WTC11 (cell line): ENCODE measurements at regions not wholly inside any gene's neighbourhood (a gene's known extent, or its start where the extent isn't known, plus 50 kb on each side); places are given as distances from the start of the nearest gene placed in this dataset.

Experiments used
- ATAC-seq: fragments of 200-7000 bp; cut with Tn5 transposase; 2 replicates; pipeline ENCODE4 v1.10.0; 2021; ENCODE audit warnings: mild to moderate bottlenecking, moderate library complexity
- CTCF ChIA-PET: fragments of 300-600 bp; sonication (Branson Sonifier 250); formaldehyde crosslinking; loops from one replicate; lab custom pipeline; 2021; ENCODE audit warnings: antibody characterized with exemption; lab: Charles Lee
- POLR2A ChIA-PET: fragments of 350-600 bp; sonication (Branson Sonifier 250); formaldehyde crosslinking; loops from one replicate; lab custom pipeline; 2021; ENCODE audit warnings: antibody characterized with exemption; lab: Charles Lee
- DNase-seq: peaks from one replicate; pipeline ENCODE4 v3.0.0; 2021; ENCODE audit warnings: low spot score
- H3K27ac Mint-ChIP-seq: 2 replicates; pipeline ENCODE4 v1.8.0; 2021; ENCODE audit warnings: mixed read lengths
- H3K27me3 Mint-ChIP-seq: 2 replicates; pipeline ENCODE4 v1.8.0; 2021; ENCODE audit warnings: low read depth, mild to moderate bottlenecking, moderate library complexity, mixed read lengths
- H3K36me3 Mint-ChIP-seq: 2 replicates; pipeline ENCODE4 v1.8.0; 2021; ENCODE audit warnings: mixed read lengths
- H3K4me1 Mint-ChIP-seq: 2 replicates; pipeline ENCODE4 v1.8.0; 2022; ENCODE audit warnings: mixed read lengths
- H3K4me3 Mint-ChIP-seq: 2 replicates; pipeline ENCODE4 v1.8.0; 2021; ENCODE audit warnings: mild to moderate bottlenecking, moderate library complexity, mixed read lengths
- H3K9me3 Mint-ChIP-seq: 2 replicates; pipeline ENCODE4 v1.8.0; 2021; ENCODE audit warnings: mixed read lengths
- ATF2 ChIP-seq: sonication (generic); formaldehyde crosslinking; IDR thresholded peaks from 2 replicates; pipeline ENCODE4 v1.8.1; 2022; ENCODE audit warnings: low read depth, missing genetic modification reagents, borderline replicate concordance
- CBFB ChIP-seq: sonication (generic); formaldehyde crosslinking; IDR thresholded peaks from 2 replicates; pipeline ENCODE4 v1.8.1; 2022; ENCODE audit warnings: mild to moderate bottlenecking, low read depth, missing genetic modification reagents
- CREB1 ChIP-seq: sonication (generic); formaldehyde crosslinking; IDR thresholded peaks from 2 replicates; pipeline ENCODE4 v1.8.0; 2023; ENCODE audit warnings: mild to moderate bottlenecking, missing genetic modification reagents
- ERG ChIP-seq: fragments of 250-450 bp; sonication (Bioruptor Pico); IDR thresholded peaks from 2 replicates; pipeline ENCODE4 v1.8.0; 2021; ENCODE audit warnings: mild to moderate bottlenecking
- ESRRA ChIP-seq: sonication (generic); formaldehyde crosslinking; IDR thresholded peaks from 2 replicates; pipeline ENCODE4 v1.8.1; 2022; ENCODE audit warnings: mild to moderate bottlenecking, missing genetic modification reagents, borderline replicate concordance
- ETV6 ChIP-seq: sonication (generic); formaldehyde crosslinking; IDR thresholded peaks from 2 replicates; pipeline ENCODE4 v1.8.1; 2022; ENCODE audit warnings: mild to moderate bottlenecking, missing genetic modification reagents
- FOXJ3 ChIP-seq: sonication (generic); formaldehyde crosslinking; IDR thresholded peaks from 2 replicates; pipeline ENCODE4 v1.9.0; 2021; ENCODE audit warnings: missing genetic modification reagents, mild to moderate bottlenecking, borderline replicate concordance
- FOXK1 ChIP-seq: sonication (generic); formaldehyde crosslinking; IDR thresholded peaks from 2 replicates; pipeline ENCODE4 v1.8.0; 2022; ENCODE audit warnings: mild to moderate bottlenecking, moderate library complexity, missing genetic modification reagents
- GTF2I ChIP-seq: fragments of 250-450 bp; sonication (Bioruptor Pico); conservative IDR thresholded peaks from 2 replicates; pipeline ENCODE4 v1.4.0; 2021; ENCODE audit warnings: mild to moderate bottlenecking
- IRF1 ChIP-seq: sonication (generic); formaldehyde crosslinking; IDR thresholded peaks from 2 replicates; pipeline ENCODE4 v1.8.0; 2023; ENCODE audit warnings: missing genetic modification reagents
- IRF2 ChIP-seq: sonication (generic); formaldehyde crosslinking; IDR thresholded peaks from 2 replicates; pipeline ENCODE4 v1.8.0; 2022; ENCODE audit warnings: low read depth, missing genetic modification reagents, borderline replicate concordance
- MLX ChIP-seq: sonication (generic); formaldehyde crosslinking; IDR thresholded peaks from 2 replicates; pipeline ENCODE4 v1.8.1; 2023; ENCODE audit warnings: mild to moderate bottlenecking, missing genetic modification reagents, moderate library complexity
- NFE2L1 ChIP-seq: sonication (generic); formaldehyde crosslinking; IDR thresholded peaks from 2 replicates; pipeline ENCODE4 v1.8.1; 2023; ENCODE audit warnings: missing genetic modification reagents
- NFYB ChIP-seq: sonication (generic); formaldehyde crosslinking; conservative IDR thresholded peaks from 2 replicates; pipeline ENCODE4 v1.8.0; 2022; ENCODE audit warnings: low read depth, missing genetic modification reagents
- PREB ChIP-seq: sonication (generic); formaldehyde crosslinking; IDR thresholded peaks from 2 replicates; pipeline ENCODE4 v1.8.1; 2022; ENCODE audit warnings: mild to moderate bottlenecking, missing genetic modification reagents, moderate library complexity, borderline replicate concordance
- RORB ChIP-seq: fragments of 250-450 bp; sonication (Bioruptor Pico); IDR thresholded peaks from 2 replicates; pipeline ENCODE4 v1.9.0; 2021; ENCODE audit warnings: mild to moderate bottlenecking
- SOX15 ChIP-seq: fragments of 250-450 bp; sonication (Bioruptor Pico); IDR thresholded peaks from 2 replicates; pipeline ENCODE4 v1.9.0; 2021; ENCODE audit warnings: mild to moderate bottlenecking
- TCF7 ChIP-seq: sonication (generic); formaldehyde crosslinking; IDR thresholded peaks from 2 replicates; pipeline ENCODE4 v1.8.0; 2022; ENCODE audit warnings: mild to moderate bottlenecking, low read depth, missing genetic modification reagents, moderate library complexity
- ZBTB43 ChIP-seq: sonication (generic); formaldehyde crosslinking; IDR thresholded peaks from 2 replicates; pipeline ENCODE4 v1.8.1; 2023; ENCODE audit warnings: mild to moderate bottlenecking, missing genetic modification reagents
- ZMAT4 ChIP-seq: fragments of 250-450 bp; sonication (Bioruptor Pico); IDR thresholded peaks from 2 replicates; pipeline ENCODE4 v1.9.0; 2021; ENCODE audit warnings: mild to moderate bottlenecking
- ZNF219 ChIP-seq: sonication (generic); formaldehyde crosslinking; IDR thresholded peaks from 2 replicates; pipeline ENCODE4 v1.8.0; 2023; ENCODE audit warnings: missing genetic modification reagents, mild to moderate bottlenecking, borderline replicate concordance
- ZNF263 ChIP-seq: sonication (generic); formaldehyde crosslinking; IDR thresholded peaks from 2 replicates; pipeline ENCODE4 v1.8.1; 2022; ENCODE audit warnings: low read depth, mild to moderate bottlenecking, moderate library complexity, missing genetic modification reagents
- ZNF317 ChIP-seq: sonication (generic); formaldehyde crosslinking; IDR thresholded peaks from 2 replicates; pipeline ENCODE4 v1.8.1; 2023; ENCODE audit warnings: low read depth, mild to moderate bottlenecking, moderate library complexity, missing genetic modification reagents, borderline replicate concordance
- ZNF425 ChIP-seq: fragments of 250-450 bp; sonication (Bioruptor Pico); conservative IDR thresholded peaks from 2 replicates; pipeline ENCODE4 v1.9.0; 2021; ENCODE audit warnings: mild to moderate bottlenecking

GRCh38 chr1:115544131-115544530, 97.6 kb upstream of the VANGL1 start:
- Mint-ChIP-seq H3K27ac (no peak overlapping the region), H3K4me1 (peaks cover 17% of the 10 kb centered on the region), H3K9me3 (0 out of 2 replicates have a peak, but pooled peaks cover 3% of the 10 kb centered on the region), H3K4me3 (no peak overlapping the region), H3K27me3 (no peaks in the 10 kb centered on the region), H3K36me3 (no peaks in the 10 kb centered on the region)
- ChIA-PET POLR2A (no interaction called here), CTCF (interaction anchor here (0.6 to 1.2 kb wide), 2 partner anchors 163 to 491 kb away, joined by 3 read pairs; no protein-coding TSS in a partner anchor)
- no peak for ATAC-seq
- TF ChIP-seq SOX15 (no peak), ERG (CRISPR knock-in tag) (no peak), ZNF425 (CRISPR knock-in tag) (no peak), ZNF317 (CRISPR knock-in tag) (no peak), MLX (CRISPR knock-in tag) (no peak), NFE2L1 (CRISPR knock-in tag) (no peak), FOXK1 (CRISPR knock-in tag) (no peak), IRF2 (CRISPR knock-in tag) (no peak)
- no peak for DNase-seq

GRCh38 chr1:115543247-115543646, 98.5 kb upstream of the VANGL1 start:
- no peak overlapping the region for H3K4me3 Mint-ChIP-seq
- no peaks in the 10 kb centered on the region for H3K27me3 Mint-ChIP-seq
- H3K36me3 Mint-ChIP-seq, result no peaks in the 10 kb centered on the region
- ATAC-seq (no peak), DNase-seq (no peak)
- peaks cover 17% of the 10 kb centered on the region for H3K4me1 Mint-ChIP-seq
- POLR2A ChIA-PET, result no interaction called here
- no peak overlapping the region for H3K27ac Mint-ChIP-seq
- CTCF ChIA-PET, result interaction anchor here (1.0 kb wide), 1 partner anchor 52 kb away, joined by 4 read pairs; no protein-coding TSS in a partner anchor
- 0 out of 2 replicates have a peak, but pooled peaks cover 3% of the 10 kb centered on the region for H3K9me3 Mint-ChIP-seq
- TF ChIP-seq IRF1 (CRISPR knock-in tag) (no peak), RORB (CRISPR knock-in tag) (no peak), CREB1 (CRISPR knock-in tag) (no peak), PREB (CRISPR knock-in tag) (no peak), ATF2 (CRISPR knock-in tag) (no peak), ZMAT4 (CRISPR knock-in tag) (no peak), ZNF263 (CRISPR knock-in tag) (no peak), ERG (CRISPR knock-in tag) (no peak), ZNF219 (CRISPR knock-in tag) (no peak), NFYB (CRISPR knock-in tag) (no peak), CBFB (CRISPR knock-in tag) (no peak), ESRRA (CRISPR knock-in tag) (no peak), TCF7 (CRISPR knock-in tag) (no peak), ZBTB43 (CRISPR knock-in tag) (no peak), GTF2I (CRISPR knock-in tag) (no peak), FOXJ3 (no peak), IRF2 (CRISPR knock-in tag) (no peak), ETV6 (CRISPR knock-in tag) (no peak)
